ENCODE measurements at regions not wholly inside any gene's neighbourhood (a gene's known extent, or its start where the extent isn't known, plus 50 kb on each side); places are given as distances from the start of the nearest gene placed in this dataset.
A peak's percentile ranks its signal among the peaks of the same experiment; 100 is the strongest.

GRCh38 chr12:131618303-131618658 lies 92.6 kb upstream of the SFSWAP start:
- H3K27ac ChIP-seq, result no peak overlapping the region
- H3K9ac ChIP-seq, result no peak overlapping the region
- DNase-seq (ENCODE audit: low spot score), result peak; percentile 82
- H3K9me3 Mint-ChIP-seq, result peaks cover 2% of the 10 kb centered on the region
- peaks cover 14% of the 10 kb centered on the region for H3K4me1 Mint-ChIP-seq
- no peak overlapping the region for H3K4me3 ChIP-seq
- no peaks in the 10 kb centered on the region for H3K36me3 ChIP-seq
- no peak overlapping the region for H3K4me2 ChIP-seq
- no peaks in the 10 kb centered on the region for H3K79me2 ChIP-seq (ENCODE audit: low read depth)
- H3K4me3 Mint-ChIP-seq, result no peak overlapping the region
- H3K27ac Mint-ChIP-seq, result no peak overlapping the region
- no peak overlapping the region for H2AFZ ChIP-seq (replicated peaks)
- H4K20me1 ChIP-seq (ENCODE audit: low read depth), result peaks cover 12% of the 10 kb centered on the region
- H3K9me3 ChIP-seq (ENCODE audit: low read depth), result no peaks in the 10 kb centered on the region
- peaks cover 9% of the 10 kb centered on the region for H3K4me1 ChIP-seq
- H3F3A ChIP-seq (ENCODE audit: low read depth), result no peaks in the 10 kb centered on the region
- peaks cover 11% of the 10 kb centered on the region for H3K27me3 Mint-ChIP-seq (ENCODE audit: insufficient read depth, low read depth)
- TF ChIP-seq EZH2 (IDR thresholded peaks at IDR 0.05), result no peak
- TF ChIP-seq EZH2phosphoT487 (IDR thresholded peaks at IDR 0.05), result no peak
- TF ChIP-seq CTCF (IDR thresholded peaks at IDR 0.05), result no peak
- no peaks in the 10 kb centered on the region for H3K36me3 Mint-ChIP-seq
- H3K27me3 ChIP-seq, result peaks cover 6% of the 10 kb centered on the region

- no peak overlapping the region for H3K4me3 Mint-ChIP-seq
- H3K9me3 Mint-ChIP-seq, result peaks cover 2% of the 10 kb centered on the region
- H3K4me1 Mint-ChIP-seq, result peaks cover 14% of the 10 kb centered on the region
Measured at GRCh38 chr12:131618701-131619100, 92.2 kb upstream of the SFSWAP start.

GRCh38 chr12:131619106-131619642 lies 91.7 kb upstream of the SFSWAP start:
- Histone ChIP-seq H4K20me1 (ENCODE audit: low read depth) (peaks cover 12% of the 10 kb centered on the region), H3K27me3 (peaks cover 6% of the 10 kb centered on the region), H3K4me2 (no peak overlapping the region), H3K9ac (no peak overlapping the region), H3K4me3 (no peak overlapping the region), H3K4me1 (peaks cover 9% of the 10 kb centered on the region), H2AFZ (replicated peaks) (no peak overlapping the region), H3K36me3 (no peaks in the 10 kb centered on the region), H3K9me3 (ENCODE audit: low read depth) (no peaks in the 10 kb centered on the region), H3K27ac (no peak overlapping the region), H3K79me2 (ENCODE audit: low read depth) (no peaks in the 10 kb centered on the region), H3F3A (ENCODE audit: low read depth) (peaks cover under 1% of the 10 kb centered on the region)
- Mint-ChIP-seq H3K27me3 (ENCODE audit: insufficient read depth, low read depth) (peaks cover 11% of the 10 kb centered on the region), H3K9me3 (peaks cover 2% of the 10 kb centered on the region), H3K4me3 (no peak overlapping the region), H3K4me1 (peaks cover 14% of the 10 kb centered on the region), H3K27ac (peak overlapping the region; percentile 14), H3K36me3 (no peaks in the 10 kb centered on the region)
- no peak for DNase-seq (ENCODE audit: low spot score)
- TF ChIP-seq EZH2 (IDR thresholded peaks at IDR 0.05), result no peak
- no peak for TF ChIP-seq EZH2phosphoT487 (IDR thresholded peaks at IDR 0.05)
- no peak for TF ChIP-seq CTCF (IDR thresholded peaks at IDR 0.05)

More at GRCh38 chr12:131618701-131619100, 92.2 kb upstream of the SFSWAP start:
- H4K20me1 ChIP-seq (ENCODE audit: low read depth), result peaks cover 12% of the 10 kb centered on the region
- Mint-ChIP-seq H3K27me3 (ENCODE audit: insufficient read depth, low read depth) (peaks cover 11% of the 10 kb centered on the region), H3K27ac (peak overlapping the region; percentile 14), H3K36me3 (no peaks in the 10 kb centered on the region)
- no peak for TF ChIP-seq EZH2phosphoT487 (IDR thresholded peaks at IDR 0.05)
- TF ChIP-seq EZH2 (IDR thresholded peaks at IDR 0.05), result no peak
- TF ChIP-seq CTCF (IDR thresholded peaks at IDR 0.05), result no peak
- H3K4me1 ChIP-seq, result peaks cover 9% of the 10 kb centered on the region
- no peak overlapping the region for H3K4me2 ChIP-seq
- no peak overlapping the region for H2AFZ ChIP-seq (replicated peaks)
- no peaks in the 10 kb centered on the region for H3K9me3 ChIP-seq (ENCODE audit: low read depth)
- H3K9ac ChIP-seq, result no peak overlapping the region
- peaks cover 6% of the 10 kb centered on the region for H3K27me3 ChIP-seq
- H3K4me3 ChIP-seq, result no peak overlapping the region
- no peak overlapping the region for H3K27ac ChIP-seq
- no peak for DNase-seq (ENCODE audit: low spot score)
- H3K79me2 ChIP-seq (ENCODE audit: low read depth), result no peaks in the 10 kb centered on the region
- H3F3A ChIP-seq (ENCODE audit: low read depth), result no peaks in the 10 kb centered on the region
- no peaks in the 10 kb centered on the region for H3K36me3 ChIP-seq
